H9 (cell line): ENCODE measurements at regions not wholly inside any gene's neighbourhood (a gene's known extent, or its start where the extent isn't known, plus 50 kb on each side); places are given as distances from the start of the nearest gene placed in this dataset.

Source experiments
- DNase-seq: peaks from one replicate; pipeline ENCODE4 v3.0.0-alpha.2; 2017
- H2AFZ ChIP-seq: one replicate; pipeline ENCODE4 v1.6.1; 2013; ENCODE audit warnings: mild to moderate bottlenecking, low read length, control low read depth, moderate library complexity
- H2AK5ac ChIP-seq: 2 replicates; pipeline ENCODE4 v1.6.1; 2013; ENCODE audit warnings: low read length, control low read depth, mixed read lengths; ENCODE audit not compliant: insufficient read length
- H2BK120ac ChIP-seq: one replicate; pipeline ENCODE4 v1.6.1; 2013; ENCODE audit warnings: low read depth, mild to moderate bottlenecking, low read length, control low read depth, inconsistent platforms; ENCODE audit not compliant: poor library complexity, severe bottlenecking
- H2BK12ac ChIP-seq: 2 replicates; pipeline ENCODE4 v1.6.1; 2013; ENCODE audit warnings: low read length, control low read depth, mixed read lengths, low read depth; ENCODE audit not compliant: insufficient read length
- H2BK15ac ChIP-seq: 2 replicates; pipeline ENCODE4 v1.6.1; 2013; ENCODE audit warnings: low read depth, low read length, control low read depth
- H2BK20ac ChIP-seq: one replicate; pipeline ENCODE4 v1.6.1; 2013; ENCODE audit warnings: low read depth, mild to moderate bottlenecking, low read length, control low read depth, inconsistent platforms; ENCODE audit not compliant: poor library complexity, severe bottlenecking
- H2BK5ac ChIP-seq: 2 replicates; pipeline ENCODE4 v1.6.1; 2013; ENCODE audit warnings: low read length, control low read depth, mixed read lengths; ENCODE audit not compliant: insufficient read length
- H3K14ac ChIP-seq: 2 replicates; pipeline ENCODE4 v1.6.1; 2013; ENCODE audit warnings: low read length, control low read depth; ENCODE audit not compliant: insufficient read depth
- H3K18ac ChIP-seq: 2 replicates; pipeline ENCODE4 v1.6.1; 2013; ENCODE audit warnings: low read depth, mild to moderate bottlenecking, mixed read lengths, low read length, control low read depth; ENCODE audit not compliant: insufficient read length
- H3K23ac ChIP-seq: 2 replicates; pipeline ENCODE4 v1.6.1; 2013; ENCODE audit warnings: low read length, control low read depth, mixed read lengths, low read depth; ENCODE audit not compliant: insufficient read length
- H3K23me2 ChIP-seq: 2 replicates; pipeline ENCODE4 v1.6.1; 2013; ENCODE audit warnings: low read depth, mild to moderate bottlenecking, mixed read lengths, low read length, control low read depth; ENCODE audit not compliant: insufficient read length, poor library complexity, severe bottlenecking
- H3K27ac ChIP-seq: 2 replicates; pipeline ENCODE4 v1.5.1; 2013; ENCODE audit warnings: low read length, control low read depth, mixed read lengths, low read depth; ENCODE audit not compliant: insufficient read length
- H3K27me3 ChIP-seq: 2 replicates; pipeline ENCODE4 v1.6.1; 2013; ENCODE audit warnings: low read length, control low read depth, inconsistent platforms; ENCODE audit not compliant: insufficient read depth
- H3K4ac ChIP-seq: 2 replicates; pipeline ENCODE4 v1.6.1; 2013; ENCODE audit warnings: low read depth, mild to moderate bottlenecking, control low read depth, inconsistent platforms, low read length, moderate library complexity
- H3K4me1 ChIP-seq: 2 replicates; pipeline ENCODE4 v1.6.1; 2013; ENCODE audit warnings: low read length, control low read depth, inconsistent platforms; ENCODE audit not compliant: insufficient read depth
- H3K4me2 ChIP-seq: 2 replicates; pipeline ENCODE4 v1.6.1; 2013; ENCODE audit warnings: low read length, control low read depth, mixed read lengths; ENCODE audit not compliant: insufficient read length, insufficient read depth
- H3K56ac ChIP-seq: 2 replicates; pipeline ENCODE4 v1.6.1; 2013; ENCODE audit warnings: low read depth, mild to moderate bottlenecking, mixed read lengths, low read length, control low read depth; ENCODE audit not compliant: insufficient read length
- H3K79me1 ChIP-seq: 2 replicates; pipeline ENCODE4 v1.6.1; 2013; ENCODE audit warnings: low read depth, mild to moderate bottlenecking, moderate library complexity, low read length, control low read depth, inconsistent platforms; ENCODE audit not compliant: insufficient read depth, poor library complexity, severe bottlenecking
- H3K79me2 ChIP-seq: 2 replicates; pipeline ENCODE4 v1.6.1; 2013; ENCODE audit warnings: low read length, control low read depth, inconsistent platforms; ENCODE audit not compliant: insufficient read depth
- H3K9ac ChIP-seq: 2 replicates; pipeline ENCODE4 v1.6.1; 2013; ENCODE audit warnings: low read length, control low read depth, mixed read lengths; ENCODE audit not compliant: insufficient read length; ENCODE audit errors: extremely low read depth
- H3K9me3 ChIP-seq: one replicate; pipeline ENCODE4 v1.6.1; 2013; ENCODE audit warnings: low read depth, low read length, inconsistent platforms; ENCODE audit not compliant: control insufficient read depth
- H3T11ph ChIP-seq: one replicate; pipeline ENCODE4 v1.6.1; 2013; ENCODE audit warnings: mild to moderate bottlenecking, low read length, control low read depth, inconsistent platforms
- H4K20me1 ChIP-seq: one replicate; pipeline ENCODE4 v1.6.1; 2013; ENCODE audit not compliant: control insufficient read depth, insufficient read length, insufficient read depth
- H4K5ac ChIP-seq: 2 replicates; pipeline ENCODE4 v1.6.1; 2013; ENCODE audit warnings: low read depth, mild to moderate bottlenecking, mixed read lengths, low read length, control low read depth; ENCODE audit not compliant: insufficient read length
- H4K8ac ChIP-seq: replicated peaks from 2 replicates; pipeline ENCODE4 v1.6.1; 2013; ENCODE audit warnings: low read length, control low read depth, mixed read lengths, low read depth; ENCODE audit not compliant: insufficient read length
- H4K91ac ChIP-seq: 2 replicates; pipeline ENCODE4 v1.6.1; 2013; ENCODE audit warnings: low read depth, mild to moderate bottlenecking, moderate library complexity, mixed read lengths, low read length, control low read depth; ENCODE audit not compliant: insufficient read length
- H3K27ac Mint-ChIP-seq, 3 experiments: 2 replicates in 2 of 3; 3 replicates in 1 of 3; pipeline ENCODE4 v1.8.0; 2020 to 2021; ENCODE audit warnings: mixed read lengths in 3 of 3, mild to moderate bottlenecking in 1 of 3, moderate library complexity in 1 of 3
- H3K27me3 Mint-ChIP-seq: 2 replicates; pipeline ENCODE4 v1.8.0; 2021; ENCODE audit warnings: low read depth, mild to moderate bottlenecking, moderate library complexity, mixed read lengths
- H3K36me3 Mint-ChIP-seq, 3 experiments: 2 replicates in 2 of 3; 3 replicates in 1 of 3; pipeline ENCODE4 v1.8.0; 2020 to 2021; ENCODE audit warnings: low read depth in 3 of 3, mixed read lengths in 3 of 3; ENCODE audit not compliant: insufficient read depth in 1 of 3
- H3K4me1 Mint-ChIP-seq, 2 experiments: 2 replicates each; pipeline ENCODE4 v1.8.0; 2020; ENCODE audit warnings: mixed read lengths in 2 of 2
- H3K4me3 Mint-ChIP-seq, 2 experiments: 2 replicates in 1 of 2; 3 replicates in 1 of 2; pipeline ENCODE4 v1.8.0; 2020 to 2021; ENCODE audit warnings: mild to moderate bottlenecking in 2 of 2, mixed read lengths in 2 of 2, moderate library complexity in 1 of 2
- H3K9me3 Mint-ChIP-seq, 2 experiments: 2 replicates in 1 of 2; 3 replicates in 1 of 2; pipeline ENCODE4 v1.8.0; 2020; ENCODE audit warnings: mild to moderate bottlenecking in 2 of 2, mixed read lengths in 2 of 2, moderate library complexity in 1 of 2
- WGBS: extraction: QIAGEN DNeasy Blood & Tissue Kit; methylation state at CpG from one replicate; pipeline ENCODE4 v1.1.7; 2013; ENCODE audit warnings: missing lambda C conversion rate, low lambda C conversion rate, mixed read lengths; ENCODE audit not compliant: insufficient read length; ENCODE audit errors: extremely low coverage; 5-methylcytosine and 5-hydroxymethylcytosine counted together
- TF ChIP-seq, protein P1 (sequence below): fragments of 200-600 bp; sonication (generic); conservative IDR thresholded peaks from 3 replicates; pipeline ENCODE4 v1.8.0; 2021; ENCODE audit warnings: antibody characterized with exemption, mild to moderate bottlenecking

DNA sequence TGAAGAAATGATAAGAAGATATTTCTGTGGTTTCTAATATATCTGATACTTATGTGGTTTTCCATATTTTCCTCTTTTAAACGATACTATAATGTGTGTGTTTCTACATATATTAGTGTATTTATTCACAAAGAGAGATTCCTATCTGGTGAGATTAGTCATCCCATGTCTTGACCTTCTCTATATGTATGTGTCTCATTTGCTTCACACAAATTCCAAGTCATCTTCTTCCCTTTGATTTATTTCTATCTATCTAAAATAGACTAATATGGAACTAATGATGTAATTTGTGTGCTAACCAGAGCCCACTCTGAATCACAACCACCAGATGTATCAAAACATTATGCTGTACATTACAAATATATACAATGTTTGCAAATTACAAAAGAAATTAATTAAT, 154.7 kb upstream of the KCNMB2 start:
- Histone ChIP-seq H3K4ac (no peak overlapping the region), H3K23ac (no peak overlapping the region), H2AFZ (no peak overlapping the region), H4K5ac (no peak overlapping the region), H3K27me3 (no peaks in the 10 kb centered on the region), H4K91ac (no peak overlapping the region), H4K8ac (no peak overlapping the region), H3T11ph (no peak overlapping the region), H2BK5ac (no peak overlapping the region), H3K23me2 (no peaks in the 10 kb centered on the region), H3K79me1 (no peaks in the 10 kb centered on the region), H2AK5ac (no peak overlapping the region), H3K9ac (no peak overlapping the region), H2BK20ac (no peak overlapping the region), H2BK15ac (no peak overlapping the region), H3K4me2 (no peak overlapping the region), H3K56ac (no peak overlapping the region), H3K79me2 (no peaks in the 10 kb centered on the region), H3K14ac (no peak overlapping the region), H3K27ac (no peak overlapping the region), H3K4me1 (no peaks in the 10 kb centered on the region), H3K18ac (no peak overlapping the region), H2BK12ac (no peak overlapping the region), H4K20me1 (no peaks in the 10 kb centered on the region), H3K9me3 (no peaks in the 10 kb centered on the region), H2BK120ac (no peak overlapping the region)
- Mint-ChIP-seq H3K9me3 (no peaks in the 10 kb centered on the region), H3K4me3 (no peak overlapping the region), H3K27me3 (no peaks in the 10 kb centered on the region), H3K27ac (no peak overlapping the region), H3K36me3 (no peaks in the 10 kb centered on the region), H3K4me1 (peaks cover 5 to 6% of the 10 kb centered on the region in 2 experiments; a peak in 3 of 4 replicates)
- WGBS: no CpG with 5 or more reads among the region's 1 CpG
- DNase-seq: no peak
- TF ChIP-seq, protein P1, sequence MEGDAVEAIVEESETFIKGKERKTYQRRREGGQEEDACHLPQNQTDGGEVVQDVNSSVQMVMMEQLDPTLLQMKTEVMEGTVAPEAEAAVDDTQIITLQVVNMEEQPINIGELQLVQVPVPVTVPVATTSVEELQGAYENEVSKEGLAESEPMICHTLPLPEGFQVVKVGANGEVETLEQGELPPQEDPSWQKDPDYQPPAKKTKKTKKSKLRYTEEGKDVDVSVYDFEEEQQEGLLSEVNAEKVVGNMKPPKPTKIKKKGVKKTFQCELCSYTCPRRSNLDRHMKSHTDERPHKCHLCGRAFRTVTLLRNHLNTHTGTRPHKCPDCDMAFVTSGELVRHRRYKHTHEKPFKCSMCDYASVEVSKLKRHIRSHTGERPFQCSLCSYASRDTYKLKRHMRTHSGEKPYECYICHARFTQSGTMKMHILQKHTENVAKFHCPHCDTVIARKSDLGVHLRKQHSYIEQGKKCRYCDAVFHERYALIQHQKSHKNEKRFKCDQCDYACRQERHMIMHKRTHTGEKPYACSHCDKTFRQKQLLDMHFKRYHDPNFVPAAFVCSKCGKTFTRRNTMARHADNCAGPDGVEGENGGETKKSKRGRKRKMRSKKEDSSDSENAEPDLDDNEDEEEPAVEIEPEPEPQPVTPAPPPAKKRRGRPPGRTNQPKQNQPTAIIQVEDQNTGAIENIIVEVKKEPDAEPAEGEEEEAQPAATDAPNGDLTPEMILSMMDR: no peak
